ENCODE measurements at regions not wholly inside any gene's neighbourhood (a gene's known extent, or its start where the extent isn't known, plus 50 kb on each side); places are given as distances from the start of the nearest gene placed in this dataset.
"Not testable (repeated sequence)": the region's sequence is repeated elsewhere in the genome, so short reads cannot be mapped to it uniquely, and the experiment has no call there.

- Histone ChIP-seq H3K9me3 (ENCODE audit: control insufficient read depth, low read length) (peaks cover 5% of the 10 kb centered on the region), H3K27ac (ENCODE audit: low read depth, low read length, severe bottlenecking) (no peak overlapping the region), H3K4me3 (ENCODE audit: extremely low read depth, insufficient read depth, low read length, poor library complexity, severe bottlenecking) (no peak overlapping the region), H3K4me1 (ENCODE audit: control insufficient read depth, insufficient read depth, low read length, poor library complexity, severe bottlenecking) (no peaks in the 10 kb centered on the region), H3K36me3 (ENCODE audit: control insufficient read depth, insufficient read depth, low read length) (no peaks in the 10 kb centered on the region)
- 100% methylated on average over 1 of the region's 1 CpG for whole genome bisulfite sequencing, 2 experiments (ENCODE audit: insufficient coverage in 2 of 2)
Observed at GRCh38 chr9:7325995-7326394, 473.6 kb downstream of the DMAC1 start.

DNA sequence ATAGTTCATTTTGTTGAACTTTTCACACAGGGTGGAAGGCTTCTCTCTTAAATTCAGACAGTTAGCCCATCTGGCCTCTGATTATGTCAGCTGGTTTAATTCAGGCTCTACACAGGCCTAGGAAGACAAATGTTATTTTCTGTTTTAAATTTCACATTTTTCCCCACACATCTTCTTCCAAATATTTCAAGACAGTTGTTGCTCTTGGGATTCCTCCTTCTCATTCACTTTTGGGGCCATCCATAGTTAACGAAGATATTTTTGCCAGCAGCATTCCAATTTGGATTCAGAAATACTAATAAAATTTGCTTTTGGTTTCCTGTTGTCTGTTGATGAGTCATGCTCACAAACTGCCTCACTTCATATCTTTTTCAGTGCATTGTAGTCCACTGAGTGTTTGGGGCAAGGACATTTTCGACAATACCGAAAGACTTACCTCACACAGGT, 475.4 kb downstream of the DMAC1 start:
- Histone ChIP-seq H3K27ac (ENCODE audit: low read depth, low read length, severe bottlenecking) (no peak overlapping the region), H3K4me1 (ENCODE audit: control insufficient read depth, insufficient read depth, low read length, poor library complexity, severe bottlenecking) (peaks cover 4% of the 10 kb centered on the region), H3K4me3 (ENCODE audit: extremely low read depth, insufficient read depth, low read length, poor library complexity, severe bottlenecking) (no peak overlapping the region), H3K36me3 (ENCODE audit: control insufficient read depth, insufficient read depth, low read length) (no peaks in the 10 kb centered on the region), H3K9me3 (ENCODE audit: control insufficient read depth, low read length) (peaks cover 5% of the 10 kb centered on the region)
- WGBS, 2 experiments (ENCODE audit: insufficient coverage in 2 of 2) = 92% methylated on average over 2 of the region's 3 CpGs; no CpG with 5 or more reads in 1 of the 2 experiments

- peaks cover 13% of the 10 kb centered on the region for H3K4me1 ChIP-seq (ENCODE audit: control insufficient read depth, insufficient read depth, low read length, poor library complexity, severe bottlenecking)
- WGBS, 2 experiments (ENCODE audit: insufficient coverage in 2 of 2) = 96 to 100% methylated on average over 2 to 4 of the region's 7 CpGs
- peak overlapping the region; percentile 54 for H3K27ac ChIP-seq (ENCODE audit: low read depth, low read length, severe bottlenecking)
- H3K4me3 ChIP-seq (ENCODE audit: extremely low read depth, insufficient read depth, low read length, poor library complexity, severe bottlenecking) = no peak overlapping the region
- H3K9me3 ChIP-seq (ENCODE audit: control insufficient read depth, low read length) = peaks cover 5% of the 10 kb centered on the region
- no peaks in the 10 kb centered on the region for H3K36me3 ChIP-seq (ENCODE audit: control insufficient read depth, insufficient read depth, low read length)
Observed at GRCh38 chr9:7320841-7321240, 478.7 kb downstream of the DMAC1 start.

DNA sequence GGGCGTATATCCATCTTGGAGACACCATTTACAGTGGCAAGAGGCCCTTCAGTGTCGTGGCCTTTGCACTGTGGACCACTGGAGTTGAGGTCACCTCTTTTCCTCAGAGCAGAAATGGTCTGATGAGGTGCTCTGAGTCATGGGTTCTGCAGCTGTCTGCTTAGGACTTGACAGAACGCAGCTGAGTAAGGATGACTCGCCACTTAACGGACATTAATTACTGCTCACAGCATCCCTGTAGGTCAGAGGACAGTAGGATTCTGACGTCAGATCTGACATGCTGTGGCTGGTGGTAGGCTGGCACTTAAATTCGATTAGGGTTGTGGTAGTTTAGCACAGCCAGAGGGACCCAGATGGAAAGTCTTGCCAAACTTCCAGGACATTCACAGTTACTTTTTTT, 479.4 kb downstream of the DMAC1 start:
- Histone ChIP-seq H3K9me3 (ENCODE audit: control insufficient read depth, low read length) (peaks cover 5% of the 10 kb centered on the region), H3K4me1 (ENCODE audit: control insufficient read depth, insufficient read depth, low read length, poor library complexity, severe bottlenecking) (peaks cover 13% of the 10 kb centered on the region), H3K4me3 (ENCODE audit: extremely low read depth, insufficient read depth, low read length, poor library complexity, severe bottlenecking) (no peak overlapping the region), H3K36me3 (ENCODE audit: control insufficient read depth, insufficient read depth, low read length) (no peaks in the 10 kb centered on the region), H3K27ac (ENCODE audit: low read depth, low read length, severe bottlenecking) (peak overlapping the region; percentile 68)
- WGBS, 2 experiments (ENCODE audit: insufficient coverage in 2 of 2) = 63 to 69% methylated on average over 2 to 6 of the region's 7 CpGs

DNA sequence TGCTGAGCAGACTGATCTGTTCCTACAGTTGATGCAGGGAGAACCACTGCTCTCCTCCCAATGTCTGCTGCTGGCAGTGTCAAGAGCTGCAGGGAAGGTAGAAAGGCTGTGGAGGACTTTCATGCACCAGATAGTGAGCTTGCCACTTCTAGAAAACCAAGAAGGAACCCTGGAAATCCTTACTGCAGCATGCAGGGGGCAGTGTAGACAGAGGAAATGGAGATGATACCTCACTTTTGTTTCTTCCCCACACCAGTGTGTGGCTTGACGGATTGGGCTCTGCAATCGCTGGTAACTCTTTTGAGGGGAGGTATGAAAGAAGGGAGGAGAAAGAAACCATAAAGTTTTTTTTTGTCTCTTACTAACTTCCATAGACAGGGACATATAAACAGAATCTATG, 480.7 kb downstream of the DMAC1 start:
- no CpG with 5 or more reads among the region's 2 CpGs for WGBS, 2 experiments (ENCODE audit: insufficient coverage in 2 of 2)
- no peak overlapping the region for H3K27ac ChIP-seq (ENCODE audit: low read depth, low read length, severe bottlenecking)

DNA sequence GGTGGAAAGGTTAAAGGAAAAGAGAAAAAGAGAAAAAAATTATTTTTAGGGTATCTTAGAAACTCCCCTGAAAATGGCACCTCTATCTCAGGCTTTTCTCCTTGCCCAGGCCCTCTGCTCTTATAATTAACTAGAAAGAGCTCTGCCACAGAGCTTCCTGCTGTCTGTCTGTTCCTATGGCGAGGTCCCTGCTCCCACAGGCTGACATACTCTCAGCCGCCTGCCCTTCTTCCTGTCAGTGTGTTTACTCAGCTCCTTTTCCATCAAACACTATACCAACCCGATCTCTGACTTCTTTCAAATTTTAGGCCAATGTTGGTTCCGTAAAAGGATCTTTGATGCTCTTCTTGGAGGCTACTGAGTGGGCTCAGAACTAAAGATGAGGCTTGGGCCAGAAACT, 482.6 kb downstream of the DMAC1 start:
- WGBS, 2 experiments (ENCODE audit: insufficient coverage in 2 of 2) = 67 to 75% methylated on average over 1 to 2 of the region's 4 CpGs
- Histone ChIP-seq H3K36me3 (ENCODE audit: control insufficient read depth, insufficient read depth, low read length) (no peaks in the 10 kb centered on the region), H3K4me3 (ENCODE audit: extremely low read depth, insufficient read depth, low read length, poor library complexity, severe bottlenecking) (no peak overlapping the region), H3K9me3 (ENCODE audit: control insufficient read depth, low read length) (peaks cover 10% of the 10 kb centered on the region), H3K4me1 (ENCODE audit: control insufficient read depth, insufficient read depth, low read length, poor library complexity, severe bottlenecking) (peaks cover 13% of the 10 kb centered on the region), H3K27ac (ENCODE audit: low read depth, low read length, severe bottlenecking) (peak overlapping the region; percentile 68)

More for the DNA sequence above, 480.7 kb downstream of the DMAC1 start:
- peaks cover 13% of the 10 kb centered on the region for H3K4me1 ChIP-seq (ENCODE audit: control insufficient read depth, insufficient read depth, low read length, poor library complexity, severe bottlenecking)
- H3K9me3 ChIP-seq (ENCODE audit: control insufficient read depth, low read length) = peaks cover 5% of the 10 kb centered on the region
- no peaks in the 10 kb centered on the region for H3K36me3 ChIP-seq (ENCODE audit: control insufficient read depth, insufficient read depth, low read length)
- no peak overlapping the region for H3K4me3 ChIP-seq (ENCODE audit: extremely low read depth, insufficient read depth, low read length, poor library complexity, severe bottlenecking)

DNA sequence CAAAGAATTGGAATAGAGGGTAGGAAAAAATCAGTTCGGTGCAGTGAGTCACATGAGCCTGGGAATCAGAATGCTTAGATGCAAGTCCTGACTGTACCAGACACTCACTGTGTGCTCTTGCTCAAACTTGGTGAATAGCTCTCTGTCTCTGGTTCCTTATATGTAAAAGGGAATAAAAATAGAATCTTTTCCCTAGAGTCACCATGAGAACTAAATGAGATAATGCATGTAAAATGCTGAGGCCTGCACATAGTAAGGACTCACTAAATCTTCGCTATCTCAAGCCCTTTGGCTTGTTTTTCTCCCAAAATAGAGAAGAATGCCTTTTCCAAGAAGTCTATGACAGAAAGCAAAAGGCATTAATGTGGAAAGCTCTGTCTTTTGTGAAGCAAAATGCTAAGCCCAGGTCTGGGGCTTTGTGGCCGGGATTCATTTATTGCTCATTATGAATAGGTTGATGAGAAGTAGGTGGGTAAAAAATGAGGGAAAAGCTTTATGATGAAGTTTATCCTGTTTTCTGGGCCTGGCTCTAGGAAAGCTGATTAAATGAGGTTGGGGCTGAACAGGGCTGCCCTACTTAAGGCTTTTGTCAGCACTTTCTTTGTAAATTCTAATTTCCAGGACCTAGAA, 483.3 kb downstream of the DMAC1 start:
- 83 to 100% methylated on average over 1 to 2 of the region's 3 CpGs for WGBS, 2 experiments (ENCODE audit: insufficient coverage in 2 of 2)

DNA sequence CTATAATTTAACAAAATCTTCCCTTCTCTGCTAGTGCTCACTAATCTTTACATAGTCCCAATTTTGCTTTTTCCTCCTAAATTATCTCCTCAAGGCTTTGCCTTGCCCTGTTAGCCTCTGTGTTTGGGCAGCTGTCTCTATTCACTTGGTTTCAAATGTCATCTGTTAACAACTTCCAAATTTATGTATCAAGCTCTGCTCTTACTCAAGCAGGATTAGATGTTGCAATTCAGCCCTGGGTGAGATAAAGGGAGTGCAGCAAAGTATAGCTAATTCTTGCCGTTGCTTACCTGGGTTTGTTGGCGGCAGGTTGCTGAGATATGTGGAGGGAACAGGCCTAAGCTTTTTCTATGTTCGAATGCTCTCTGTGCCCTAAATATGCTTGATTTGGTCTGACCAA, 483.8 kb downstream of the DMAC1 start:
- Histone ChIP-seq H3K36me3 (ENCODE audit: control insufficient read depth, insufficient read depth, low read length) (no peaks in the 10 kb centered on the region), H3K4me3 (ENCODE audit: extremely low read depth, insufficient read depth, low read length, poor library complexity, severe bottlenecking) (no peak overlapping the region), H3K9me3 (ENCODE audit: control insufficient read depth, low read length) (peaks cover 5% of the 10 kb centered on the region), H3K4me1 (ENCODE audit: control insufficient read depth, insufficient read depth, low read length, poor library complexity, severe bottlenecking) (peaks cover 13% of the 10 kb centered on the region), H3K27ac (ENCODE audit: low read depth, low read length, severe bottlenecking) (peak overlapping the region; percentile 68)
- WGBS, 2 experiments (ENCODE audit: insufficient coverage in 2 of 2) = 89 to 92% methylated on average over 3 of the region's 3 CpGs

More for the DNA sequence above, 483.3 kb downstream of the DMAC1 start:
- Histone ChIP-seq H3K36me3 (ENCODE audit: control insufficient read depth, insufficient read depth, low read length) (no peaks in the 10 kb centered on the region), H3K9me3 (ENCODE audit: control insufficient read depth, low read length) (peaks cover 5% of the 10 kb centered on the region), H3K27ac (ENCODE audit: low read depth, low read length, severe bottlenecking) (peak overlapping the region; percentile 68), H3K4me3 (ENCODE audit: extremely low read depth, insufficient read depth, low read length, poor library complexity, severe bottlenecking) (no peak overlapping the region), H3K4me1 (ENCODE audit: control insufficient read depth, insufficient read depth, low read length, poor library complexity, severe bottlenecking) (peaks cover 13% of the 10 kb centered on the region)

DNA sequence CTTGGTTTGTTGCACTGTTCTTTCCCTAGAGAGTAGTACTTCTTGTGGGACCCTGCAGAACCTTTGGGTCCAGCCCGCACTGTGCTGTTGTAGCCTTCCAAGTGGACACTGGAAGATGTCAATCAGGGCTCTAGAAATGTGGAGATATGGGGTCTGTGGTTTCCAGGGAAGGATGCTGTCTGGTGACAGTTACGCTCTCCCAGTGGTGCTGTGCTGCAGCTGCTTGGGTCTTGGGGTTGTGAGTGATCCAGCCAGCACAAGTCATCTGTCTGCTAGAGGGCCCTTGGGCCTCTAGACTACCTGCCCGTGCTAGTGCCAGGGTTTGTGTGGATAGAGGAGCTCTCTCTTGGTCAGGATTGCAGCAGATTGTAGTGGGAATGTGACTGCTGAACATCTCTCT, 484.5 kb downstream of the DMAC1 start:
- Histone ChIP-seq H3K9me3 (ENCODE audit: control insufficient read depth, low read length) (peaks cover 5% of the 10 kb centered on the region), H3K27ac (ENCODE audit: low read depth, low read length, severe bottlenecking) (no peak overlapping the region), H3K36me3 (ENCODE audit: control insufficient read depth, insufficient read depth, low read length) (no peaks in the 10 kb centered on the region), H3K4me1 (ENCODE audit: control insufficient read depth, insufficient read depth, low read length, poor library complexity, severe bottlenecking) (peaks cover 13% of the 10 kb centered on the region), H3K4me3 (ENCODE audit: extremely low read depth, insufficient read depth, low read length, poor library complexity, severe bottlenecking) (no peak overlapping the region)
- WGBS, 2 experiments (ENCODE audit: insufficient coverage in 2 of 2) = 84 to 93% methylated on average over 2 of the region's 3 CpGs

- no CpG with 5 or more reads among the region's 1 CpG for WGBS, 2 experiments (ENCODE audit: insufficient coverage in 2 of 2)
- no peak overlapping the region for H3K4me3 ChIP-seq (ENCODE audit: extremely low read depth, insufficient read depth, low read length, poor library complexity, severe bottlenecking)
- H3K36me3 ChIP-seq (ENCODE audit: control insufficient read depth, insufficient read depth, low read length) = no peaks in the 10 kb centered on the region
- H3K4me1 ChIP-seq (ENCODE audit: control insufficient read depth, insufficient read depth, low read length, poor library complexity, severe bottlenecking) = peaks cover 9% of the 10 kb centered on the region
- H3K27ac ChIP-seq (ENCODE audit: low read depth, low read length, severe bottlenecking) = no peak overlapping the region
- peaks cover 11% of the 10 kb centered on the region for H3K9me3 ChIP-seq (ENCODE audit: control insufficient read depth, low read length)
Observed at GRCh38 chr9:7313389-7313788, 486.2 kb downstream of the DMAC1 start.

GRCh38 chr9:7309051-7309450, 490.5 kb downstream of the DMAC1 start:
- H3K4me1 ChIP-seq (ENCODE audit: control insufficient read depth, insufficient read depth, low read length, poor library complexity, severe bottlenecking); H3K27ac ChIP-seq (ENCODE audit: low read depth, low read length, severe bottlenecking); H3K4me3 ChIP-seq (ENCODE audit: extremely low read depth, insufficient read depth, low read length, poor library complexity, severe bottlenecking); H3K36me3 ChIP-seq (ENCODE audit: control insufficient read depth, insufficient read depth, low read length): not testable (repeated sequence)
- 78 to 90% methylated on average over 2 to 4 of the region's 7 CpGs for WGBS, 2 experiments (ENCODE audit: insufficient coverage in 2 of 2)
- H3K9me3 ChIP-seq (ENCODE audit: control insufficient read depth, low read length) = peaks cover 11% of the 10 kb centered on the region

Data from mesodermal cell (in vitro differentiated cells).